IPS-15b (cell line): ENCODE measurements at regions not wholly inside any gene's neighbourhood (a gene's known extent, or its start where the extent isn't known, plus 50 kb on each side); places are given as distances from the start of the nearest gene placed in this dataset.
"Not testable (repeated sequence)": the region's sequence is repeated elsewhere in the genome, so short reads cannot be mapped to it uniquely, and the experiment has no call there.

Experiments used
- H3K27me3 ChIP-seq: one replicate; pipeline ENCODE4 v1.6.1; 2013; ENCODE audit warnings: low read length; ENCODE audit not compliant: control insufficient read depth, insufficient read depth
- H3K36me3 ChIP-seq: one replicate; pipeline ENCODE4 v1.6.1; 2013; ENCODE audit warnings: low read length; ENCODE audit not compliant: control insufficient read depth, insufficient read depth
- H3K4me1 ChIP-seq: one replicate; pipeline ENCODE4 v1.6.1; 2013; ENCODE audit warnings: mild to moderate bottlenecking, low read length; ENCODE audit not compliant: control insufficient read depth, insufficient read depth
- H3K4me3 ChIP-seq: one replicate; pipeline ENCODE4 v1.5.1; 2013; ENCODE audit warnings: low read depth, low read length
- H3K9ac ChIP-seq: one replicate; pipeline ENCODE4 v1.6.1; 2013; ENCODE audit warnings: low read depth, mild to moderate bottlenecking, low read length
- H3K9me3 ChIP-seq: one replicate; pipeline ENCODE4 v1.6.1; 2013; ENCODE audit warnings: mild to moderate bottlenecking, low read length; ENCODE audit not compliant: control insufficient read depth, insufficient read depth

DNA sequence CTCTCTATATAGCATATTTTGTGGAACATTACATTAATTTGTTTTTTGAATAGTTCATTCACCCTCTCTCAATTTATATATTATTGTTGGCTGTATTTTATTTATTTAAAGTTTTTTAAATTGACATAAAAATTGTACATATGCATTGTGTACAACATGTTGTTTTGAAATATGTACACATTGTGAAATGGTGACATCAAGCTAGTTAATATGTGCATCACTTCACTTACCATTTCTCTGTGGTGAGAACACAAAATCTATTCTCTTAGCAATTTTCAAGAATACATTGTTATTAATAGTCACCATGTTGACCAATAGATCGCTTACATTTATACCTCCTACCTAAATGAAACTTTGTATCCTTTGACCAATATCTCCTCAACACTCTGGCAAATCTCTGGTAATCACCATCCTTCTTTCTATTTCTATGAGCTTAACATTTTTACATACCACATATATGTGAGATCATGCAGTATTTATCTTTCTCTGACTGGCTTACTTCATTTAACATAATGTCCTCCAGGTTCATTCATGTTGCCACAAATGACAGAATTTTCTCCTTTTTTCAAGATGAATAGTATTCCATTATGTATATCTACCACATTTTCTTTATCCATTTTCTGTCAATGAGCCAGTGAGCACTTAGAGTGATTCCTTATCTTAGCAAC, 180.9 kb upstream of the DEPDC1 start:
- Histone ChIP-seq H3K36me3 (no peaks in the 10 kb centered on the region), H3K27me3 (no peaks in the 10 kb centered on the region), H3K9ac (no peak overlapping the region), H3K4me3 (no peak overlapping the region), H3K9me3 (no peaks in the 10 kb centered on the region), H3K4me1 (no peaks in the 10 kb centered on the region)

- H3K4me1 ChIP-seq, result no peaks in the 10 kb centered on the region
- H3K9me3 ChIP-seq, result no peaks in the 10 kb centered on the region
- no peak overlapping the region for H3K4me3 ChIP-seq
- no peaks in the 10 kb centered on the region for H3K27me3 ChIP-seq
- no peaks in the 10 kb centered on the region for H3K36me3 ChIP-seq
- H3K9ac ChIP-seq, result no peak overlapping the region
Observed at GRCh38 chr1:68696221-68696620, 199.3 kb upstream of the DEPDC1 start.

DNA sequence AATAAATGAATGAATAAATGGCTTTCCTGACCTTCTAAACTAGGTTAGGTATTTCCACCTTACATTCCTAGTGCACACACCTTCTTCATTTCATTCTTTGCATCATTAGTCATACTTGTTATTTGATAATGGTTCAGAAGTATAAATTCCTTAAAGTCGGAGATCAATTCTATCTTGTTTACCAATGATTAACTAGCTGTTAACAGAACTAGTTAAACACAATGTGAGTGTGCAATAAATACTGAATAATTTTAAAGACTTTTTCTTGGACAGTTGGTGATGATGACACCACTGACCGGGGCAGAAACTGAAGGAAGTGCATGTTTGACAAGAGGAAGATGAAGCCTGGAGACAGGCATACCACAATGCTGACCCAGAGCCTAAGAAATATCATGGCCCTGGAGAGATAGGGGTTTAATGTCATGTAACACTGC, 207.1 kb upstream of the DEPDC1 start:
- Histone ChIP-seq H3K4me3 (no peak overlapping the region), H3K9ac (no peak overlapping the region), H3K36me3 (no peaks in the 10 kb centered on the region), H3K27me3 (no peaks in the 10 kb centered on the region), H3K4me1 (no peaks in the 10 kb centered on the region), H3K9me3 (no peaks in the 10 kb centered on the region)

DNA sequence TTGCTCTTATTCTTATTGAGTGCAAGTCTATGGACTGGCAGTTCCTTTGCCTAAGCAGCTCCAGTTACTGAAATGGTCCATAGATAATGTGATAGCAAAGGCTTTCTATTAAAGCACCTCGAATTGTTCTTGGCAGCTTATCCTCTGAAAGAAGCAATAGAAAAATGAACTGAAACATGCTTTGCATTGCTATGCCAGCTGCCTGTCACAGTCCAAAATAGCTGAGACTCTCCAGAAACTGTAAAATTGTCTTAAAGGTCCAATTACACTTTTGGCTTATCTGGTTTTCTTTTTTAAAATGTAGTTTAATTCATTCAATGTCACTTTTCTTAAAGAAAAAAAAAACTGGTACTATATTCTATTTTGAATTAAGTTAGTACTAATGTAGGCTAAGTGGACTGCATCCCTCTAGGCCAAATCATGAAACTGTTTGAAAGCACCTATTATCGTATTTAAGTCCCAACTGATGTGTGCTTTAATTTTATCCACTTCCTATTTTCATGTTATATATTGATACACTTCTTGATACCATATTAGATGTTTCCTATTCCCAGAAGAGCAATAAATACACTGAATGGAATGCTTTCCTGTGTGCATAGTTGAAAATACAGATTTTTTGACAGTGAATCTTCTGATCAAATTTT, 208.0 kb upstream of the DEPDC1 start:
- Histone ChIP-seq H3K36me3 (no peaks in the 10 kb centered on the region), H3K4me1 (no peaks in the 10 kb centered on the region), H3K27me3 (no peaks in the 10 kb centered on the region), H3K9ac (no peak overlapping the region), H3K4me3 (no peak overlapping the region), H3K9me3 (no peaks in the 10 kb centered on the region)

DNA sequence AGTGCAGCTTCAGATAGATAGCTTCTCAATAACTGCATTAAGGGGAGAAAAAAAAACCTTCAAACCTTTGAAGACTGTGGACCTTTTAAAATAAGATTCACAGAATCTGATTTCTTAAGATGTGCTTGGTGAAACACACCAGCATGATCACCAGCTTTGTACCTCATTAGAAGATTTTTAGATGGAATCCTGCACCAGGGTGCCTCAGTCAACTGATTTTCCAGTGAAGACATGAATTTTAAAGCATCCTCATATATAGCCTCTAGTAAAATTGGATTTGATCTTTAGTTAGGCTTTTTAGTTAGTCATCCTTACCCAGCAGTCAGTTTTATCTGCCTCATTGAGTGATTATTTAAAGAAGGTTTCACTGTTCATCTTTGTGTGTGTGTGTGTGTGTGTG, 208.6 kb upstream of the DEPDC1 start:
- Histone ChIP-seq H3K9ac (no peak overlapping the region), H3K27me3 (no peaks in the 10 kb centered on the region), H3K36me3 (no peaks in the 10 kb centered on the region), H3K4me3 (no peak overlapping the region), H3K4me1 (no peaks in the 10 kb centered on the region), H3K9me3 (no peaks in the 10 kb centered on the region)

DNA sequence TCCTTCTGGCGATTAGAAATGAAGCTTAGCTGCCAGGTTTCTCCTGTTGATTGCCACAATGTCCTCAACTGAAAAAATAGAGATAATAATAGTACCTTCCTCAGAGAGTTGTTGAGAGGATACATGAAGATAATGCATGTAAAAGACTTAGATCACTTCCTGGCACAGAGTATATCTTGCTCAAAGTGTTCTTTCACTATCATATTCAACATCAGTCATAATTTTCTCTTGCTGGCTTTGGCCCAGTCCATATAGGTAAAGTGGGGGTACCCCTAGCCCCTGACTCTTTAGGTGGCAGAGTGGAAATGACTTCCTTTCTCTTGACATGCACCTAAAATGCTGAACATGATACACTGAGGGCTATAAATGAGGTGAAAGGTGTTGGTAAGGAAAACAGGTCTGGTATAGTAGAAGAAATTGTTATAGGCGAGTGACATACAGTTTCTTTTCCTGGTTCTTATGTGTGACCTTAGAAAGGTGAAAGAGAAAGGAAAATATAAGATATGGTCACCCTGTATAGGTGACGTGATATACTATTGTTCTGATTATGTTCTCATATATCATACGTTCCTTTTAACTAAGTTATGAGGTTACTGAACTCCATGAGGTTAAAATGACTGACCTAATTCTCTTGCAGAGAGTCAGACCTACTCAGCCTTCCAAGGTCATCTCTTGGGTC, 209.9 kb upstream of the DEPDC1 start:
- Histone ChIP-seq H3K27me3 (no peaks in the 10 kb centered on the region), H3K36me3 (no peaks in the 10 kb centered on the region), H3K4me3 (no peak overlapping the region), H3K9me3 (no peaks in the 10 kb centered on the region), H3K9ac (no peak overlapping the region), H3K4me1 (no peaks in the 10 kb centered on the region)

DNA sequence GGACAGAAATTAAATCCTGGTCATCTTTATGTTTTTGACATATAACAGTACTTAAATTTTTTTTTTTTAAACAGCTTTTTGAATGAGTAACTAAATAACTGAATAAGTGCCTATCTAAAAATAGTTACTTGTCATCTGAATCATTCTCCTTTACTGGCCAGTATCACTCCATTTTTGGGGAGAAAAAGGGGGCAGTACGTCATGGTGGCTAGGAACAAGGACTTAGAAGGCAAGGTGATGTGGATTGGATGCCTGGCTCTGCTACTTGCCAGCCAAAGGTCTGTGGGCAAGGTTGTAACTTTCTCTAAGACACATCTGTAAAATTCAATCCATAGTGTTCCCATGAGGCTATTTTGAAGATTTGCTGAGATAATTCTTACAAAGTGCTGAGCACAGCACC, 220.4 kb upstream of the DEPDC1 start:
- no peak overlapping the region for H3K9ac ChIP-seq
- H3K9me3 ChIP-seq, result no peaks in the 10 kb centered on the region
- no peak overlapping the region for H3K4me3 ChIP-seq
- H3K27me3 ChIP-seq, result no peaks in the 10 kb centered on the region
- H3K4me1 ChIP-seq, result no peaks in the 10 kb centered on the region
- no peaks in the 10 kb centered on the region for H3K36me3 ChIP-seq

DNA sequence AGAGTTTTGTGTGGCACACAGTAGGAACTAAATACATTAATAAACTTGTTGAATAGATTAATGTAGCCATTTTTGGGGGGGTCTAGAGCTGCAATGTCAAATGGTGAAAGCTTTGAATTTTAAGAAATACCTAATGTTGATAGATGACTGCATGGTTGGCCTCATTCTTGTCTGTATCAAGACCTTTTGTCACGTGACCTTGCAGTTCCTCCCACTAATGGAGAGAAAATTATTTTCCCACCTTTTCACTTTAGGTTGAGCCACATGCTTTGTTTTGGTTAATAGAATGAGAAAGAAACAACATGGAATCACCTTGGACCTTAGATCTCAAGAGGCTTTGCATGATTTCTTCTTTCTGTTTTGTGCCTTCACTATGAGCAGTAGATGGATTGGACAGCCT, 223.6 kb upstream of the DEPDC1 start:
- no peaks in the 10 kb centered on the region for H3K36me3 ChIP-seq
- H3K9ac ChIP-seq, result no peak overlapping the region
- no peaks in the 10 kb centered on the region for H3K9me3 ChIP-seq
- H3K4me1 ChIP-seq, result no peaks in the 10 kb centered on the region
- no peak overlapping the region for H3K4me3 ChIP-seq
- no peaks in the 10 kb centered on the region for H3K27me3 ChIP-seq

GRCh38 chr1:68723791-68724190, 226.9 kb upstream of the DEPDC1 start:
- H3K36me3 ChIP-seq, result no peaks in the 10 kb centered on the region
- H3K4me1 ChIP-seq, result no peaks in the 10 kb centered on the region
- H3K27me3 ChIP-seq, result no peaks in the 10 kb centered on the region
- H3K9ac ChIP-seq, result no peak overlapping the region
- no peaks in the 10 kb centered on the region for H3K9me3 ChIP-seq
- no peak overlapping the region for H3K4me3 ChIP-seq

GRCh38 chr1:68725001-68725752, 228.3 kb upstream of the DEPDC1 start:
- H3K4me3 ChIP-seq, result no peak overlapping the region
- H3K36me3 ChIP-seq, result no peaks in the 10 kb centered on the region
- H3K4me1 ChIP-seq, result no peaks in the 10 kb centered on the region
- no peaks in the 10 kb centered on the region for H3K9me3 ChIP-seq
- no peak overlapping the region for H3K9ac ChIP-seq
- no peaks in the 10 kb centered on the region for H3K27me3 ChIP-seq

- H3K9ac ChIP-seq, H3K36me3 ChIP-seq, H3K4me1 ChIP-seq, H3K9me3 ChIP-seq, H3K27me3 ChIP-seq, H3K4me3 ChIP-seq: not testable (repeated sequence)
Observed at GRCh38 chr1:68739486-68739885, 242.6 kb upstream of the DEPDC1 start.
